Activated CD8-positive, alpha-beta T cell treated with anti-CD3 and anti-CD28 coated beads for 36 hours (primary cell): ENCODE measurements at regions not wholly inside any gene's neighbourhood (a gene's known extent, or its start where the extent isn't known, plus 50 kb on each side); places are given as distances from the start of the nearest gene placed in this dataset.

ENCODE experiments used
- ATAC-seq: fragments of 200-7000 bp; cut with Tn5 transposase; one replicate; pipeline ENCODE4 v1.10.0; 2021; ENCODE audit warnings: mild to moderate bottlenecking, moderate library complexity
- CTCF ChIA-PET: fragments of 350-600 bp; sonication (Branson Sonifier 250); formaldehyde crosslinking; loops from one replicate; lab custom pipeline; 2021; ENCODE audit warnings: antibody characterized with exemption; lab: Charles Lee
- POLR2A ChIA-PET: fragments of 350-600 bp; sonication (Branson Sonifier 250); formaldehyde crosslinking; loops from one replicate; lab custom pipeline; 2021; ENCODE audit warnings: antibody characterized with exemption; lab: Charles Lee
- DNase-seq: peaks from one replicate; pipeline ENCODE4 v3.0.0-alpha.2; 2020
- H3K27ac Mint-ChIP-seq: one replicate; pipeline ENCODE4 v1.8.0; 2021; ENCODE audit warnings: mild to moderate bottlenecking, mixed read lengths
- H3K27me3 Mint-ChIP-seq: one replicate; pipeline ENCODE4 v1.8.0; 2021; ENCODE audit warnings: mixed read lengths
- H3K36me3 Mint-ChIP-seq: one replicate; pipeline ENCODE4 v1.8.0; 2021; ENCODE audit warnings: low read depth, mixed read lengths
- H3K4me1 Mint-ChIP-seq: one replicate; pipeline ENCODE4 v1.8.0; 2021; ENCODE audit warnings: low read depth, mixed read lengths
- H3K4me3 Mint-ChIP-seq: one replicate; pipeline ENCODE4 v1.8.0; 2021; ENCODE audit warnings: mild to moderate bottlenecking, moderate library complexity, mixed read lengths
- H3K9me3 Mint-ChIP-seq: one replicate; pipeline ENCODE4 v1.8.0; 2021; ENCODE audit warnings: mixed read lengths
- CTCF ChIP-seq: fragments of 200-600 bp; IDR thresholded peaks from one replicate; pipeline ENCODE4 v1.8.0; 2022; ENCODE audit warnings: antibody characterized with exemption, mild to moderate bottlenecking
- intact Hi-C: fragments of 100-400 bp; cut with micrococcal nuclease; formaldehyde crosslinking; loops from one replicate; pipeline ENCODE4 v1.10.0; 2022

- Mint-ChIP-seq H3K4me3 (no peak overlapping the region), H3K9me3 (no peaks in the 10 kb centered on the region), H3K4me1 (peaks cover 12% of the 10 kb centered on the region), H3K27me3 (peaks cover 5% of the 10 kb centered on the region), H3K27ac (no peak overlapping the region), H3K36me3 (no peaks in the 10 kb centered on the region)
- intact Hi-C loops: no loop called here
- ATAC-seq (peak; percentile 62), DNase-seq (peak; percentile 32)
- POLR2A ChIA-PET: interaction anchor here (1.1 kb wide), 1 partner anchor 27 kb away, joined by 4 read pairs; no protein-coding TSS in a partner anchor
- TF ChIP-seq CTCF: peak; percentile 14
- CTCF ChIA-PET: interaction anchor here (0.7 to 4.8 kb wide), 19 partner anchors 10 to 580 kb away, joined by 3 to 66 read pairs (median 3); partner anchors contain the start of gene SOCS2
Measured at GRCh38 chr12:94074980-94075629, 73.3 kb upstream of the PLXNC1 start.

GRCh38 chr12:94077209-94077608, 71.2 kb upstream of the PLXNC1 start:
- no peaks in the 10 kb centered on the region for H3K36me3 Mint-ChIP-seq
- no peak for TF ChIP-seq CTCF
- CTCF ChIA-PET: interaction anchor here (3.2 to 4.8 kb wide), 2 partner anchors 24 to 508 kb away, joined by 10 to 66 read pairs; no protein-coding TSS in a partner anchor

GRCh38 chr12:94078138-94078723, 70.1 kb upstream of the PLXNC1 start:
- POLR2A ChIA-PET: interaction anchor here (0.6 kb wide), 1 partner anchor 8 kb away, joined by 3 read pairs; no protein-coding TSS in a partner anchor
- no peak for TF ChIP-seq CTCF

More at GRCh38 chr12:94077209-94077608, 71.2 kb upstream of the PLXNC1 start:
- Mint-ChIP-seq H3K4me1 (peaks cover 8% of the 10 kb centered on the region), H3K27ac (no peak overlapping the region), H3K4me3 (no peak overlapping the region), H3K9me3 (no peaks in the 10 kb centered on the region), H3K27me3 (peaks cover 5% of the 10 kb centered on the region)
- intact Hi-C loops: no loop called here
- no peak for ATAC-seq
- POLR2A ChIA-PET: no interaction called here
- no peak for DNase-seq

GRCh38 chr12:94078736-94079509, 69.5 kb upstream of the PLXNC1 start:
- ATAC-seq (no peak), DNase-seq (no peak)
- Mint-ChIP-seq H3K36me3 (peaks cover 2% of the 10 kb centered on the region), H3K4me3 (no peak overlapping the region), H3K27me3 (peaks cover 5% of the 10 kb centered on the region), H3K4me1 (peaks cover 8% of the 10 kb centered on the region), H3K9me3 (peaks cover 5% of the 10 kb centered on the region), H3K27ac (no peak overlapping the region)
- ChIA-PET CTCF (interaction anchor here (1.2 to 4.8 kb wide), 2 partner anchors 23 to 311 kb away, joined by 4 to 66 read pairs; no protein-coding TSS in a partner anchor), POLR2A (interaction anchor here (0.6 kb wide), 1 partner anchor 957 kb away, joined by 3 read pairs; no protein-coding TSS in a partner anchor)
- intact Hi-C loops: no loop called here
- TF ChIP-seq CTCF: no peak

More at GRCh38 chr12:94078138-94078723, 70.1 kb upstream of the PLXNC1 start:
- H3K27me3 Mint-ChIP-seq: peaks cover 5% of the 10 kb centered on the region
- CTCF ChIA-PET: interaction anchor here (1.2 to 4.8 kb wide), 2 partner anchors 23 to 311 kb away, joined by 4 to 66 read pairs; no protein-coding TSS in a partner anchor
- H3K4me1 Mint-ChIP-seq: peaks cover 8% of the 10 kb centered on the region
- peaks cover 2% of the 10 kb centered on the region for H3K9me3 Mint-ChIP-seq
- no peak for ATAC-seq
- intact Hi-C loops: no loop called here
- H3K27ac Mint-ChIP-seq: no peak overlapping the region
- no peak overlapping the region for H3K4me3 Mint-ChIP-seq
- no peaks in the 10 kb centered on the region for H3K36me3 Mint-ChIP-seq
- peak; percentile 11 for DNase-seq
